ENCODE measurements at regions not wholly inside any gene's neighbourhood (a gene's known extent, or its start where the extent isn't known, plus 50 kb on each side); places are given as distances from the start of the nearest gene placed in this dataset.

GRCh38 chr13:75024602-75025001 lies 457.4 kb downstream of the TBC1D4 start:
- TF ChIP-seq, protein P1, sequence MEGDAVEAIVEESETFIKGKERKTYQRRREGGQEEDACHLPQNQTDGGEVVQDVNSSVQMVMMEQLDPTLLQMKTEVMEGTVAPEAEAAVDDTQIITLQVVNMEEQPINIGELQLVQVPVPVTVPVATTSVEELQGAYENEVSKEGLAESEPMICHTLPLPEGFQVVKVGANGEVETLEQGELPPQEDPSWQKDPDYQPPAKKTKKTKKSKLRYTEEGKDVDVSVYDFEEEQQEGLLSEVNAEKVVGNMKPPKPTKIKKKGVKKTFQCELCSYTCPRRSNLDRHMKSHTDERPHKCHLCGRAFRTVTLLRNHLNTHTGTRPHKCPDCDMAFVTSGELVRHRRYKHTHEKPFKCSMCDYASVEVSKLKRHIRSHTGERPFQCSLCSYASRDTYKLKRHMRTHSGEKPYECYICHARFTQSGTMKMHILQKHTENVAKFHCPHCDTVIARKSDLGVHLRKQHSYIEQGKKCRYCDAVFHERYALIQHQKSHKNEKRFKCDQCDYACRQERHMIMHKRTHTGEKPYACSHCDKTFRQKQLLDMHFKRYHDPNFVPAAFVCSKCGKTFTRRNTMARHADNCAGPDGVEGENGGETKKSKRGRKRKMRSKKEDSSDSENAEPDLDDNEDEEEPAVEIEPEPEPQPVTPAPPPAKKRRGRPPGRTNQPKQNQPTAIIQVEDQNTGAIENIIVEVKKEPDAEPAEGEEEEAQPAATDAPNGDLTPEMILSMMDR (IDR thresholded peaks at IDR 0.05): no peak
- TF ChIP-seq, protein P2, sequence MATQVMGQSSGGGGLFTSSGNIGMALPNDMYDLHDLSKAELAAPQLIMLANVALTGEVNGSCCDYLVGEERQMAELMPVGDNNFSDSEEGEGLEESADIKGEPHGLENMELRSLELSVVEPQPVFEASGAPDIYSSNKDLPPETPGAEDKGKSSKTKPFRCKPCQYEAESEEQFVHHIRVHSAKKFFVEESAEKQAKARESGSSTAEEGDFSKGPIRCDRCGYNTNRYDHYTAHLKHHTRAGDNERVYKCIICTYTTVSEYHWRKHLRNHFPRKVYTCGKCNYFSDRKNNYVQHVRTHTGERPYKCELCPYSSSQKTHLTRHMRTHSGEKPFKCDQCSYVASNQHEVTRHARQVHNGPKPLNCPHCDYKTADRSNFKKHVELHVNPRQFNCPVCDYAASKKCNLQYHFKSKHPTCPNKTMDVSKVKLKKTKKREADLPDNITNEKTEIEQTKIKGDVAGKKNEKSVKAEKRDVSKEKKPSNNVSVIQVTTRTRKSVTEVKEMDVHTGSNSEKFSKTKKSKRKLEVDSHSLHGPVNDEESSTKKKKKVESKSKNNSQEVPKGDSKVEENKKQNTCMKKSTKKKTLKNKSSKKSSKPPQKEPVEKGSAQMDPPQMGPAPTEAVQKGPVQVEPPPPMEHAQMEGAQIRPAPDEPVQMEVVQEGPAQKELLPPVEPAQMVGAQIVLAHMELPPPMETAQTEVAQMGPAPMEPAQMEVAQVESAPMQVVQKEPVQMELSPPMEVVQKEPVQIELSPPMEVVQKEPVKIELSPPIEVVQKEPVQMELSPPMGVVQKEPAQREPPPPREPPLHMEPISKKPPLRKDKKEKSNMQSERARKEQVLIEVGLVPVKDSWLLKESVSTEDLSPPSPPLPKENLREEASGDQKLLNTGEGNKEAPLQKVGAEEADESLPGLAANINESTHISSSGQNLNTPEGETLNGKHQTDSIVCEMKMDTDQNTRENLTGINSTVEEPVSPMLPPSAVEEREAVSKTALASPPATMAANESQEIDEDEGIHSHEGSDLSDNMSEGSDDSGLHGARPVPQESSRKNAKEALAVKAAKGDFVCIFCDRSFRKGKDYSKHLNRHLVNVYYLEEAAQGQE (IDR thresholded peaks at IDR 0.05; ENCODE audit: insufficient read depth in 1 of 2, low read depth in 2 of 2, low read length in 1 of 2): no peak

Measured in Panc1 (cell line).